D341Med (cell line): ENCODE measurements at regions not wholly inside any gene's neighbourhood (a gene's known extent, or its start where the extent isn't known, plus 50 kb on each side); places are given as distances from the start of the nearest gene placed in this dataset.
"Not testable (repeated sequence)": the region's sequence is repeated elsewhere in the genome, so short reads cannot be mapped to it uniquely, and the experiment has no call there.

Source experiments
- DNase-seq: peaks from one replicate; pipeline ENCODE4 v3.0.0; 2012; ENCODE audit warnings: low spot score

- not testable (repeated sequence) for DNase-seq
Observed at GRCh38 chr20:29533566-29534177, 1723.8 kb upstream of the DEFB115 start.

GRCh38 chr20:29566901-29567635 lies 1690.4 kb upstream of the DEFB115 start:
- not testable (repeated sequence) for DNase-seq

GRCh38 chr20:29567671-29568070 lies 1689.8 kb upstream of the DEFB115 start:
- not testable (repeated sequence) for DNase-seq

GRCh38 chr20:29570126-29570525 lies 1687.3 kb upstream of the DEFB115 start:
- DNase-seq: not testable (repeated sequence)

GRCh38 chr20:29589530-29589929 lies 1667.9 kb upstream of the DEFB115 start:
- not testable (repeated sequence) for DNase-seq

GRCh38 chr20:29604163-29604562 lies 1653.3 kb upstream of the DEFB115 start:
- DNase-seq: not testable (repeated sequence)

- DNase-seq: not testable (repeated sequence)
Observed at GRCh38 chr20:29606171-29606570, 1651.3 kb upstream of the DEFB115 start.

- DNase-seq: not testable (repeated sequence)
Observed at GRCh38 chr20:29629395-29629794, 1628.1 kb upstream of the DEFB115 start.
